Spleen (tissue), 7 donors: ENCODE measurements at regions not wholly inside any gene's neighbourhood (a gene's known extent, or its start where the extent isn't known, plus 50 kb on each side); places are given as distances from the start of the nearest gene placed in this dataset.

ENCODE experiments used
- POLR2A ChIP-seq, 3 donors: fragments of 450-650 bp; IDR thresholded peaks; one replicate each; pipeline ENCODE4 v1.5.1; 2017; ENCODE audit warnings: antibody characterized with exemption in 3 of 3, mild to moderate bottlenecking in 1 of 3
- TF ChIP-seq, protein P1 (sequence below), 11 experiments: fragments of 200-600 bp in 7 of 11; fragments of 450-650 bp in 4 of 11; sonication (generic) in 4 of 11; IDR thresholded peaks in 8 of 11; conservative IDR thresholded peaks in 3 of 11; 1 replicate in 7 of 11; 2 replicates in 4 of 11; pipeline versions ENCODE4 v1.4.0 to v1.8.0; 2016 to 2021; ENCODE audit warnings: antibody characterized with exemption in 11 of 11, inconsistent platforms in 4 of 11, mild to moderate bottlenecking in 1 of 11
- donor health status: DM: no; HTN: no; CAD: no; lungs with moderate emphysema.
- donor health status: DM: no; HTN: no; CAD: no.
- donor health status: DM: no; HTN: no; CAD: no.

DNA sequence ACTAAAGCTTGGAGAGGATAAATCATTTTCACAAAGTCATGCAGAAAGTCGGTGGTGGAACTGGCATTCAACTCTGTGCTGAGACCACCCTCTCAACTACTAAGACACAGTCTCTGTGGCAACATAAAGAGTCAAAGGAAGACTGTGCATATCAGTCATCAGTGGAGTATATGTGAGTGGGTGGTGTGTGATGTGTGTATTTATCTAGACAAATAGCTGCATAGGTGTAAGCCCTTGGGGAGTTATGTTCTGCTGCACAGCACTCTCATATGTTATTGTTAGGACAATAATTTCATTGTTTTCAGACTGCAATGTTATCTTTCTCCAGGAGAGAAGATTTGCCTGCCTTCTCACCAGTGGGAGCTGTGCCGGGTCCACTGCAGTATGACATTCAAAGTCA is 186.3 kb upstream of the HNRNPA3 start:
- TF ChIP-seq, protein P1, sequence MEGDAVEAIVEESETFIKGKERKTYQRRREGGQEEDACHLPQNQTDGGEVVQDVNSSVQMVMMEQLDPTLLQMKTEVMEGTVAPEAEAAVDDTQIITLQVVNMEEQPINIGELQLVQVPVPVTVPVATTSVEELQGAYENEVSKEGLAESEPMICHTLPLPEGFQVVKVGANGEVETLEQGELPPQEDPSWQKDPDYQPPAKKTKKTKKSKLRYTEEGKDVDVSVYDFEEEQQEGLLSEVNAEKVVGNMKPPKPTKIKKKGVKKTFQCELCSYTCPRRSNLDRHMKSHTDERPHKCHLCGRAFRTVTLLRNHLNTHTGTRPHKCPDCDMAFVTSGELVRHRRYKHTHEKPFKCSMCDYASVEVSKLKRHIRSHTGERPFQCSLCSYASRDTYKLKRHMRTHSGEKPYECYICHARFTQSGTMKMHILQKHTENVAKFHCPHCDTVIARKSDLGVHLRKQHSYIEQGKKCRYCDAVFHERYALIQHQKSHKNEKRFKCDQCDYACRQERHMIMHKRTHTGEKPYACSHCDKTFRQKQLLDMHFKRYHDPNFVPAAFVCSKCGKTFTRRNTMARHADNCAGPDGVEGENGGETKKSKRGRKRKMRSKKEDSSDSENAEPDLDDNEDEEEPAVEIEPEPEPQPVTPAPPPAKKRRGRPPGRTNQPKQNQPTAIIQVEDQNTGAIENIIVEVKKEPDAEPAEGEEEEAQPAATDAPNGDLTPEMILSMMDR (IDR thresholded peaks at IDR 0.05 in 8 of 11, conservative IDR thresholded peaks at IDR 0.05 in 3 of 11) = no peak
- no peak for TF ChIP-seq POLR2A (IDR thresholded peaks at IDR 0.05)
